Osteoblast (primary cell): ENCODE measurements at regions not wholly inside any gene's neighbourhood (a gene's known extent, or its start where the extent isn't known, plus 50 kb on each side); places are given as distances from the start of the nearest gene placed in this dataset.

Source experiments
- DNase-seq: peaks from one replicate; pipeline ENCODE4 v3.0.0; 2011; ENCODE audit warnings: low spot score, mixed read lengths; ENCODE audit not compliant: insufficient read length; ENCODE audit errors: missing footprints
- H2AFZ ChIP-seq: 2 replicates; pipeline ENCODE4 v1.6.0; 2011; ENCODE audit warnings: mild to moderate bottlenecking, low read length
- H3K27ac ChIP-seq: 2 replicates; pipeline ENCODE4 v1.5.1; 2011; ENCODE audit warnings: mild to moderate bottlenecking, low read depth, low read length, moderate library complexity
- H3K27me3 ChIP-seq: 2 replicates; pipeline ENCODE4 v1.6.0; 2012; ENCODE audit warnings: mild to moderate bottlenecking, control low read depth, inconsistent platforms, low read length, moderate library complexity; ENCODE audit not compliant: insufficient read depth
- H3K36me3 ChIP-seq: 2 replicates; pipeline ENCODE4 v1.5.1; 2011; ENCODE audit warnings: mild to moderate bottlenecking, low read length, control low read depth, moderate library complexity; ENCODE audit not compliant: insufficient read depth
- H3K4me1 ChIP-seq: 2 replicates; pipeline ENCODE4 v1.5.1; 2011; ENCODE audit warnings: mild to moderate bottlenecking, low read length, control low read depth, moderate library complexity; ENCODE audit not compliant: insufficient read depth
- H3K4me2 ChIP-seq: 2 replicates; pipeline ENCODE4 v1.6.0; 2011; ENCODE audit warnings: mild to moderate bottlenecking, low read length; ENCODE audit not compliant: insufficient read depth
- H3K4me3 ChIP-seq: fragments of 200-600 bp; sonication (generic); 3 replicates; pipeline ENCODE4 v1.5.1; 2012; ENCODE audit warnings: mild to moderate bottlenecking, low read length, inconsistent platforms; ENCODE audit not compliant: insufficient read depth
- H3K79me2 ChIP-seq: 2 replicates; pipeline ENCODE4 v1.6.0; 2012; ENCODE audit warnings: mild to moderate bottlenecking, low read length, control low read depth, inconsistent platforms; ENCODE audit not compliant: insufficient read depth
- H3K9me3 ChIP-seq: 2 replicates; pipeline ENCODE4 v1.5.1; 2011; ENCODE audit warnings: low read depth, low read length, control low read depth
- H4K20me1 ChIP-seq: 2 replicates; pipeline ENCODE4 v1.6.0; 2012; ENCODE audit warnings: mild to moderate bottlenecking, low read length, control low read depth; ENCODE audit not compliant: insufficient read depth
- CTCF ChIP-seq: IDR thresholded peaks from 2 replicates; pipeline ENCODE4 v1.5.1; 2011; ENCODE audit warnings: mild to moderate bottlenecking, low read depth, low read length, moderate library complexity; ENCODE audit errors: extremely low read depth

GRCh38 chr20:11232896-11233295 lies 559.1 kb upstream of the JAG1 start:
- Histone ChIP-seq H3K79me2 (no peaks in the 10 kb centered on the region), H3K27ac (no peak overlapping the region), H3K4me3 (no peak overlapping the region), H3K27me3 (no peaks in the 10 kb centered on the region), H3K36me3 (no peaks in the 10 kb centered on the region), H3K4me2 (no peak overlapping the region), H3K9me3 (no peaks in the 10 kb centered on the region), H4K20me1 (no peaks in the 10 kb centered on the region), H3K4me1 (peaks cover 24% of the 10 kb centered on the region), H2AFZ (no peak overlapping the region)
- DNase-seq: no peak
- no peak for TF ChIP-seq CTCF

- no peaks in the 10 kb centered on the region for H3K36me3 ChIP-seq
- H3K4me1 ChIP-seq: peaks cover 23% of the 10 kb centered on the region
- no peak for DNase-seq
- no peaks in the 10 kb centered on the region for H4K20me1 ChIP-seq
- H3K27ac ChIP-seq: no peak overlapping the region
- no peak overlapping the region for H3K4me2 ChIP-seq
- TF ChIP-seq CTCF: no peak
- H3K79me2 ChIP-seq: no peaks in the 10 kb centered on the region
- H3K9me3 ChIP-seq: no peaks in the 10 kb centered on the region
- H3K27me3 ChIP-seq: no peaks in the 10 kb centered on the region
- peak overlapping the region; percentile 11 for H2AFZ ChIP-seq
- no peak overlapping the region for H3K4me3 ChIP-seq
Observed at GRCh38 chr20:11234181-11234580, 560.4 kb upstream of the JAG1 start.

GRCh38 chr20:11234608-11235007 lies 560.8 kb upstream of the JAG1 start:
- H3K4me2 ChIP-seq: no peak overlapping the region
- H2AFZ ChIP-seq: peak overlapping the region; percentile 11
- H3K4me1 ChIP-seq: peaks cover 18% of the 10 kb centered on the region
- no peak overlapping the region for H3K4me3 ChIP-seq
- H3K79me2 ChIP-seq: no peaks in the 10 kb centered on the region
- DNase-seq: no peak
- H3K27me3 ChIP-seq: no peaks in the 10 kb centered on the region
- no peak for TF ChIP-seq CTCF
- H3K36me3 ChIP-seq: no peaks in the 10 kb centered on the region
- no peaks in the 10 kb centered on the region for H4K20me1 ChIP-seq
- peak overlapping the region; percentile 58 for H3K27ac ChIP-seq
- H3K9me3 ChIP-seq: no peaks in the 10 kb centered on the region

- H3K27ac ChIP-seq: peak overlapping the region; percentile 58
- peak; percentile 82 for DNase-seq
- no peaks in the 10 kb centered on the region for H3K36me3 ChIP-seq
- H4K20me1 ChIP-seq: no peaks in the 10 kb centered on the region
- peak overlapping the region; percentile 85 for H2AFZ ChIP-seq
- no peaks in the 10 kb centered on the region for H3K27me3 ChIP-seq
- no peak overlapping the region for H3K4me2 ChIP-seq
- no peak overlapping the region for H3K4me3 ChIP-seq
- no peaks in the 10 kb centered on the region for H3K79me2 ChIP-seq
- H3K9me3 ChIP-seq: no peaks in the 10 kb centered on the region
- peaks cover 14% of the 10 kb centered on the region for H3K4me1 ChIP-seq
- TF ChIP-seq CTCF: no peak
Observed at GRCh38 chr20:11235058-11235457, 561.3 kb upstream of the JAG1 start.
